ENCODE measurements at regions not wholly inside any gene's neighbourhood (a gene's known extent, or its start where the extent isn't known, plus 50 kb on each side); places are given as distances from the start of the nearest gene placed in this dataset.
A peak's percentile ranks its signal among the peaks of the same experiment; 100 is the strongest.

- H3K4me3 ChIP-seq, result no peak overlapping the region
- DNase-seq (no peak), ATAC-seq (peak; percentile 36 to 68)
- no peaks in the 10 kb centered on the region for H3K36me3 ChIP-seq
- no peaks in the 10 kb centered on the region for H3K27me3 ChIP-seq (ENCODE audit: low read depth)
- intact Hi-C loops (cut with DNase I), result no loop called here
- H3K9me3 ChIP-seq, result no peaks in the 10 kb centered on the region
- no peaks in the 10 kb centered on the region for H3K4me1 ChIP-seq
- no peak overlapping the region for H3K27ac ChIP-seq
- TF ChIP-seq, protein P1, sequence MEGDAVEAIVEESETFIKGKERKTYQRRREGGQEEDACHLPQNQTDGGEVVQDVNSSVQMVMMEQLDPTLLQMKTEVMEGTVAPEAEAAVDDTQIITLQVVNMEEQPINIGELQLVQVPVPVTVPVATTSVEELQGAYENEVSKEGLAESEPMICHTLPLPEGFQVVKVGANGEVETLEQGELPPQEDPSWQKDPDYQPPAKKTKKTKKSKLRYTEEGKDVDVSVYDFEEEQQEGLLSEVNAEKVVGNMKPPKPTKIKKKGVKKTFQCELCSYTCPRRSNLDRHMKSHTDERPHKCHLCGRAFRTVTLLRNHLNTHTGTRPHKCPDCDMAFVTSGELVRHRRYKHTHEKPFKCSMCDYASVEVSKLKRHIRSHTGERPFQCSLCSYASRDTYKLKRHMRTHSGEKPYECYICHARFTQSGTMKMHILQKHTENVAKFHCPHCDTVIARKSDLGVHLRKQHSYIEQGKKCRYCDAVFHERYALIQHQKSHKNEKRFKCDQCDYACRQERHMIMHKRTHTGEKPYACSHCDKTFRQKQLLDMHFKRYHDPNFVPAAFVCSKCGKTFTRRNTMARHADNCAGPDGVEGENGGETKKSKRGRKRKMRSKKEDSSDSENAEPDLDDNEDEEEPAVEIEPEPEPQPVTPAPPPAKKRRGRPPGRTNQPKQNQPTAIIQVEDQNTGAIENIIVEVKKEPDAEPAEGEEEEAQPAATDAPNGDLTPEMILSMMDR (IDR thresholded peaks at IDR 0.05), result no peak
These were observed 145.3 kb upstream of the SPACA1 start for GRCh38 chr6:87902383-87902782.

- Histone ChIP-seq H3K4me1 (no peaks in the 10 kb centered on the region), H3K27me3 (ENCODE audit: low read depth) (no peaks in the 10 kb centered on the region), H3K36me3 (no peaks in the 10 kb centered on the region), H3K4me3 (no peak overlapping the region), H3K27ac (no peak overlapping the region), H3K9me3 (no peaks in the 10 kb centered on the region)
- intact Hi-C loops (cut with DNase I), result no loop called here
- no peak for ATAC-seq
- no peak for DNase-seq
- TF ChIP-seq, protein P1 (IDR thresholded peaks at IDR 0.05), result no peak
These were observed 146.0 kb upstream of the SPACA1 start for GRCh38 chr6:87901613-87902012.

GRCh38 chr6:87900160-87900698 lies 147.4 kb upstream of the SPACA1 start:
- Histone ChIP-seq H3K9me3 (no peaks in the 10 kb centered on the region), H3K4me1 (no peaks in the 10 kb centered on the region), H3K4me3 (no peak overlapping the region), H3K36me3 (no peaks in the 10 kb centered on the region), H3K27ac (no peak overlapping the region), H3K27me3 (ENCODE audit: low read depth) (no peaks in the 10 kb centered on the region)
- no peak for ATAC-seq
- TF ChIP-seq, protein P1 (IDR thresholded peaks at IDR 0.05), result no peak
- intact Hi-C loops (cut with DNase I), result no loop called here
- no peak for DNase-seq

DNA sequence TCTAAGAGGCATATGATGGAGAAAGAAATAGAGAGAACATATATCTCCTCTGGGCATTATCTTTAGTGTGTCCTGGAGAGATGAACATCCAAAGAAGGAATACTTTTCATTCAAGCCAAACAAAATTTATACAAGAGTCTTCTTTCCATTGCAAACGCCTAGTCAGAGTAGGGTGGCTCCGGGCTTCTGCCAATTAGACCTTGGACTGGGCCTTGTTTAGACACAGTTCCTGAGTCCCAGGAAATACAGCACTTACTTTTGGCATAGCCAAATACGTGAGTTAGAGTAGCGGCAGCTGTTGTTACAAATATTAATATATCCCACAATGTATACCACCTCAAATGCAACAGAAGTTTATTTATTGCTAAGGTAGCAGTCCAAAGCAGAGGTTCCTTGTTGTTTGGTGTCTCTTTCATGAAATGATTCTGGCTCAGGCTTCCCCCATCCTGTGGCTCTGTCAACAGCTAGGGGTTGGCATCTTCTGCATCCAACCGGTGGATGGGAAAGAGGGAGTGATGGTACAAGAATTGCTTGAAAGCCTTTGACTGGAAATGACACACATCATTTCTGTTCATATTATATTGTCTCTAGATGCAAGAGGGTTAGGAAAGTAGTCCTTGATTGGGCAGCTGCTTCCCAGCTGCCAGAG lies 148.0 kb upstream of the SPACA1 start:
- Histone ChIP-seq H3K27me3 (ENCODE audit: low read depth) (no peaks in the 10 kb centered on the region), H3K27ac (no peak overlapping the region), H3K9me3 (no peaks in the 10 kb centered on the region), H3K4me1 (no peaks in the 10 kb centered on the region), H3K4me3 (no peak overlapping the region), H3K36me3 (no peaks in the 10 kb centered on the region)
- intact Hi-C loops (cut with DNase I), result no loop called here
- ATAC-seq, result no peak
- TF ChIP-seq, protein P1 (IDR thresholded peaks at IDR 0.05), result no peak
- DNase-seq, result no peak

DNA sequence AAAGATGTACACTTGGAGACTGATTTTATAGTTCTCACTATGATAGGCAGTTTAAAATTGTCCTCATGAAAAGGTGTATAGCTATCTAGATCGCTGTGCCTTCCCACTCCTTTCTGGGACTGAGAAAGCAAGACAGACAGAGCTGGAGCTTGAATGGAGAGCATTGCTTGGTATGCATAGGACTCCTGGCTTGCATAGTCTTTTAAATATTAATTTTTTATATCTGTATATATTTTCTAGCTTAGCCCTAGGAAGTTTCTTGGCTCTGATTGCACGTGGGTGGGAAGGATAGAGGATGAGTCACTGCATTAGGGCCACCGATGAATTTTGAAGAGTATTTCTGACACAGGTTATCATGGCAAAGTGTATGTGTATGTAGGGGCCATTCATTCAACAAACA lies 150.0 kb upstream of the SPACA1 start:
- H3K36me3 ChIP-seq, result no peaks in the 10 kb centered on the region
- no peaks in the 10 kb centered on the region for H3K9me3 ChIP-seq
- H3K27me3 ChIP-seq (ENCODE audit: low read depth), result no peaks in the 10 kb centered on the region
- DNase-seq (no peak), ATAC-seq (no peak)
- no peak overlapping the region for H3K27ac ChIP-seq
- H3K4me3 ChIP-seq, result no peak overlapping the region
- TF ChIP-seq, protein P1 (IDR thresholded peaks at IDR 0.05), result no peak
- intact Hi-C loops (cut with DNase I), result no loop called here
- H3K4me1 ChIP-seq, result no peaks in the 10 kb centered on the region

Data from lower lobe of right lung (tissue), 2 donors.